LNCaP clone FGC (cell line): ENCODE measurements at regions not wholly inside any gene's neighbourhood (a gene's known extent, or its start where the extent isn't known, plus 50 kb on each side); places are given as distances from the start of the nearest gene placed in this dataset.
"Not testable (repeated sequence)": the region's sequence is repeated elsewhere in the genome, so short reads cannot be mapped to it uniquely, and the experiment has no call there.

ENCODE experiments used
- DNase-seq: peaks from one replicate; pipeline ENCODE4 v3.0.0-alpha.2; 2011; ENCODE audit warnings: low read depth
- H3K4me3 ChIP-seq: 2 replicates; pipeline ENCODE4 v1.5.1; 2011; ENCODE audit warnings: mild to moderate bottlenecking, low read depth, low read length, control low read depth
- CTCF ChIP-seq: IDR thresholded peaks from 2 replicates; pipeline ENCODE4 v1.5.1; 2012; ENCODE audit warnings: mild to moderate bottlenecking; ENCODE audit not compliant: control insufficient read depth, insufficient read depth; ENCODE audit errors: extremely low read depth

DNA sequence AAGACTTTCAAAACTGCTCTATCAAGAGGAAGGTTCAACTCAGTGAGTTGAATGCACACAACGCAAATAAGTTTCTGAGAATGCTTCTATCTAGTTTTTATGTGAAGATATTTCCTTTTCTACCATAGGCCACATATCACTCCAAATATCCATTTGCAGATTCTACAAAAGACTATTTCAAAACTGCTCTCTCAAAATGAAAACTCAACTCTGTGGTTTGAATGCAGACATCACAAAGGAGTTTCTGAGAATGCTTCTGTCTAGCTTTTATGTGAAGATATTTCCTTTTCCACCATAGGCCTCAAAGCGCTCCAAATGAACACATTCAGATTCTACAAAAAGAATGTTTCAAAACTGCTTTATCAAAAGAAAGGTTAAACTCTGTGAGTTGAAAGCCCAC lies 1093.1 kb upstream of the DEFB115 start:
- H3K4me3 ChIP-seq, DNase-seq: not testable (repeated sequence)

DNA sequence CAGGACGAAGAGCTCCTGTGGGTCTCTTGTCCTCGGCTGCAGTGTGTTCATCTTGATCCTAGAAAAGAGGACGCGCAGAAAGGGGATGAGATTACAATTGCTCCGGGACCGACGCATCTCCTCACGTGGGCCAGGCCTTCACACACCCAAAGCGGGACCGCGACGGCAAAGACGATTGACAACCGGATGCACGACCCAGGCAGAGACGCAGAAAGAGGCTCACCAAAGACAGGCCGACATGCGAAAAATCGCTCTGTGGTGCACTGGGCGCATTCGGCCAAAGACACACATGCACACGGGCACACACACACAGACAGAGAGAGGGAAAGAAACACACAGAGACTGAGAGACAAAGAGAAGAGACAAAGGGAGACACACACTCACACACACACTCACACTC lies 1089.9 kb upstream of the DEFB115 start:
- H3K4me3 ChIP-seq, result no peak overlapping the region
- TF ChIP-seq CTCF, result no peak
- no peak for DNase-seq

- no peak for DNase-seq
- no peak overlapping the region for H3K4me3 ChIP-seq
- TF ChIP-seq CTCF, result no peak
Observed at GRCh38 chr20:30168025-30168799, 1089.3 kb upstream of the DEFB115 start.

- DNase-seq, result no peak
- TF ChIP-seq CTCF, result no peak
- H3K4me3 ChIP-seq, result no peak overlapping the region
Observed at GRCh38 chr20:30168800-30169138, 1088.7 kb upstream of the DEFB115 start.

GRCh38 chr20:30175681-30176080 lies 1081.8 kb upstream of the DEFB115 start:
- TF ChIP-seq CTCF, result no peak
- H3K4me3 ChIP-seq, result no peak overlapping the region
- DNase-seq, result no peak

DNA sequence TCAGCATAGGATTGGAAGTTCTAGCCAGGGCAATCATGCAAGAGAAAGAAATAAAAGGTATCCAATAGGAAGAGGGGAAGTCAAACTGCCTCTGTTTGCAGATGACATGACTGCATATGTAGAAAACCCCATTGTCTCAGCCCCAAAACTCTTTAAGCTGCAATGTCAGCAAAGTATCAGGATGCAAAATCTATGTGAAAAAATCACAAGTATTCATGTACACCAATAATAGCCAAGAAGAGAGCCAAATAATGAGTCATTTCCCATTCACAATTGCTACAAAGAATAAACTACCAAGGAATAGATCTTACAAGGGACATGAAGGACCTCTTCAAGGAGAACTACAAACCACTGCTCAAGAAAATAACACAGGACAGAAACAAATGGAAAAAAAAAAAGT lies 1074.3 kb upstream of the DEFB115 start:
- not testable (repeated sequence) for DNase-seq, H3K4me3 ChIP-seq

- not testable (repeated sequence) for DNase-seq
Observed at GRCh38 chr20:30191785-30192184, 1065.7 kb upstream of the DEFB115 start.

DNA sequence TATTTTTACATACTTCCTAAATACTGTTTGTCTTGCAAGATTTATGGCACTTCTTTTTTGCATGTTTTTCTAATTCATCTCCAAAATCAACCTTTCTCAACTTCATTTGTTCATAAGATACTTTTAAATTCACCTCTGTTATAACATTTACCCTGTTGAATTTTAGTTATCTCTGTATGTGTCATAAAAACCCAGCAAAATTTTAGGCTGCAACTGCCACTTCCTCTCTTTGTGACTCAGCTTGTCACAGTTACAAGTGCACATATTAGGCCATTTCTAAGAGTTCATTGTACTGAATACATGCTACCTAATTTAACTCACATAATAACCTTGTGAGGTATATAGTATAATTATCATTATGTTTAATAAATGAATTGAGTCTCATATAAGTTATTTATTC lies 1023.0 kb upstream of the DEFB115 start:
- H3K4me3 ChIP-seq, DNase-seq: not testable (repeated sequence)

More at GRCh38 chr20:30191785-30192184, 1065.7 kb upstream of the DEFB115 start:
- not testable (repeated sequence) for H3K4me3 ChIP-seq

DNA sequence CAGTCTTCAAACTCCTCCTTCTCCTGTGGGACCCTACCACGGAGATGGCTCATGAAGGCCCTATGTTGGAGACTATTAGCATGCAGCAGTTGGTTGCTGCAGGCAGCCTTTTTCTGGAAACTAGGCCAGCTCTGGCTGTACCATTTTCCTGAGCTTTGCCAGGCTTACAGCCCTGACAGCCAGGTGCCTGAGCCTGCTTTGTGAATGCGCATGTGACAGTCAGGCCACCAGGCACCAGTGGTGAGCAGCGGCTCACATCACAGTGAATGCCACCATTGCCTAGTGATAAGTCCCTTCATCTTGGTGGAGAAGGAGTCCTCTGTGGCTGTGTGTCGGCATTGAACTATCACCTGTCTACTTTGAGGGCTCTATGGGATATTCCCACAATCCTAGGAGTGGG lies 982.4 kb upstream of the DEFB115 start:
- not testable (repeated sequence) for H3K4me3 ChIP-seq, DNase-seq
